Glomerular visceral epithelial cell (primary cell): ENCODE measurements at regions not wholly inside any gene's neighbourhood (a gene's known extent, or its start where the extent isn't known, plus 50 kb on each side); places are given as distances from the start of the nearest gene placed in this dataset.

Source experiments
- DNase-seq: peaks from one replicate; pipeline ENCODE4 v3.0.0-alpha.2; 2016; ENCODE audit errors: extremely low spot score

DNA sequence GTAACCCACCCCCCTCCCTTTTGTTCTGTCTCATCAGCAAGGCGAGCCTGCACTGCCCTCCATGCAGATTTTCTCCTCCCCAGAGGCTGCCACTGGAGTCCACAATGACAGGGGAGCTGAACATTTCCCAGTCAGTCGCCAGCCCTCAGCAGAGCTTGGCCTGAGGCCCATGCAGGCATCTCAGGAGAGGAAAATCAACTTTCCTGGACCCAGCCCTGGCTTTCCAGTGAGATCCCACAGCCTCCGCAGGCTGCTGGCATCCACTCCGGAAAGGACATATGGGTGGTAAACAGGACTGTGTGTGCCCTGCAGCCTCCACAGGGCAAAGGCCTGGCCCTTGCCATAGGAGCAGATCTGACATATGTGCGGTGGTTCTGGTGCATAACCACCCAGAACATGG is 253.8 kb downstream of the TNS1 start:
- no peak for DNase-seq

DNA sequence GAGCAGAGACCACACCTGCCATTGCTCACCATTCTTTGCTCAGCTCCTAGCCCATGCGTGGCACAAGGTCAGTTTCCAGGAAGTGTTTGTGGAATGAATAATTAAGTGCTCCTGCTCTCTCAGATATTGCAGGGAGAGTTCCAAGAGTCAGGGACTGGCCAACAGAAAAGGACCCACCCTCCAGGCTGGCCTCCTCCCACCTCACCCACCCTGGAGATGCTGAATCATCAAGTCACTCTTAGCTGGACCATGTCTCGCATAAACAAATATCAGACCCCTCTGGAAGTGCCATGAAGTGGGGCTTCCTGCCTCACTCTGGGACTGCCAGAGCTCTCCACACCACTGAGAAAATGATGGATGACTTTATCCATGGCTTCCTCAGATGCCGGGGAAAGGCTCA is 256.0 kb downstream of the TNS1 start:
- no peak for DNase-seq

DNA sequence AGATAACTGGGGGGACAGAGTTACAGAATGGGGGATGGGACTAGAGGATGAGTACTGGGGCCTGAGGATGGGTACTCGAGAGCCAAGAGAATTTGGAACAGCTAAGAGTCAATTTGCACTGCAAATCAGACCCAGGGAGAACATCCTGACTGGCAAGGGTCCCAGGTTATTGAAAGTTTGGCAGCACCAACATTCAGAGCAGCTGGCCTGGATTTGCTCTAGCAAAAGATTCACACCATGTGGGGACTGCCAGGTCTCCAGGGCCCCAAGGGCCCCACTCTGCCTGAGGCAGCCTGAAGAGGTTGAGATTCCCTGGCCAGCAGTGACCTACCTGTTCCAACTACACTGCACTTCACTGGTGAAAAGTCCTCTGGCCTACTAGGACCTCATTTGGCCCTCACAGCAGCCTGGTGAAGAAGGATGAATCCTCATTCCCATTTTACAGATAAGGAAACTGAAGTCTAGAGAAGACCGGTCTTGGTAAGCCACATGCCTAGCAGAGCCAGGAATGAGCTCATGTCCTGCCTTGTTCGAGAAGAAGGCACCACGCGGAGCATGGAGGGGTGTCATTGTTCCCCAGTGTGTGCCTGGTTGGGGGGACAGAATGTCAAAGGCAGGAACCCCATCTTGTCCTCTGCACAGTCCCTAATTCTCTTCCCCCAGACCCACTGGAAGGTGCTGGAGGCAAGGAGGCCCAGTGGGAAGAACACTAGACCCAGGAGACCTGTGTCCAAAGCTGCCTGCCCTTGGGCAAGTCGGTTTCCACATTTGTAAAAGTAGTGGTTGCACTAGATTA is 258.6 kb downstream of the TNS1 start:
- no peak for DNase-seq

DNA sequence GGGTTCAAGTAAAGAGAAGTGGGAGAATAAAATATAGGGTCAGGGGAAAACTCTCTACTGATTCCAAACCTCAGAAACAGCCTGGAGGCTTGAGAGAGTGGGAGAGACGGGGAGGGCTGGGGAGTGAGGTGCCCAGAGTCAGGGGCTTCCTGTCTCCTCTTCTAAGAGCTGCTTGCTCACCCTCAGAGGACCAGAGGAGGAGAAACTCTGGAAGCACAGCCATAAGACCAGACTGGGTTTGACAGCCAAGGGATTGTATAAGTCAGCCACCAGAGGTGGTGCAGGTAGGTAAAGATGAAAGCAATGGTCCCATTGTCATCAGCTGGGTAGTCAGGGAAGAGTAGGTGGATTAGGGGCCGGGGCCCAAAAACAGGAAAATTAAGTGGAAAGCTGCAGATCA is 259.4 kb downstream of the TNS1 start:
- DNase-seq = no peak

DNA sequence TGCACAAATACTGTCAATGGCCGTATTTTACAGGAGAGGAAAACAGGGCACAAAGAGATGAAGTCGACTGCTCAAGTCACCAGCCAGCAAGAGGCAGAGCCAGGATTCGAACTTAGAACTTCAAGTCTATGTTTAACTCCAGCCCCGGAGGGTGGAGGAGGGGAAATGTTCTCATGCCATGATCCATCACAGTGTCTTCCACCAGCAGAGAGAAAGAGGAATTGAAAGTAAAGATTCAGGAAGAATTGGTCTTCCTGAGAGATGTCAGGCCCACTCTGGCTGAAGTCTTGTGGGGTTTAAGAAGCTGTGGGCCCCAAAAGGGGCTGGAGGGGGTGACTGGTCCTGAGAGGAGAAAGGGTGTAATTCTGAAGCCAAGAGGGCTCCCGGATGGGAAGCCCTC is 260.0 kb downstream of the TNS1 start:
- DNase-seq = no peak

DNA sequence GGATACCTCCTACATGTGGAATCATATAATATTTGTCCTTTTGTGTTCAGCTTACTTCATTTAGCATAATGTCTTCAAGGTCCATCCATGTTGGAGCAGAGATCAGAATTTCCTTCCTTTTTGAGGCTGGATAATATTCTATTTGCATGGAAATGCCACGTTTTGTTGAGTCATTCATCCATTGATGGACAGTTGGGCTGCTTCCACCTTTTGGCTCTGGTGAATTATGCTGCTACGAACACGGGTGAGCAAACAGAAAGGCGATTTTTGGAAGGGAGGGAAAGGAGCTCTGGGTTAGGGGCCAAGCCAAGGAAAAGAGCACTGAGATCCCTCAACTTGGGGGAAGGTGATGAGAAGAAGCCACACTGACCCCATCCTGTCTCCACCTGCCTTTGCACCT is 260.5 kb downstream of the TNS1 start:
- no peak for DNase-seq

DNA sequence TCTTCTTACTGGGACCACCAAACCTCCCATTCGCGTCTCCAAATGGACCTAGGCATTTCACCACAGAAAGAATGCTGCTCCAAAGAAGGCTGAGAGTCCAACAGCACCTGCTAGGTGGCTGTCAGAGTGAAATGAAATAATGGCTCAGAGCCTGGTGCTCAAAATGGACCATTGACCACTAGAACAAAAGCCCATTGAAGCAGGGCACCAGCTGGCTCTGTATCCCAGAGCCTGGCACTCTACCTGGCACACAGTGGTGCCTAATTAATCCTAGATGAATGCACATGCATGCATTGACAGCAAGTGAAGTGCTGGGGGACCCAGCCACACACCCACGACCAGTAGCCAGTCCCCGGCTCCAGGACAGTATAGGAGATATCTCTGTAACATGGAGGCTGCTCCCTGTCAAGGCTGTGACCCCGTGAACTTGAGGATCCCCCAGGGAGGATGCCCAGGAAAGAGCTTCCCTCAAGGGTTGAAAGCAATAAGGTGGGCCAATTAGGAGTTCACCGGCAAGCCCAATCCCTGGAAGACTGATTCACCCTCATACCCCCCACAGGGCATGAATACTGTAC is 261.3 kb downstream of the TNS1 start:
- no peak for DNase-seq

DNA sequence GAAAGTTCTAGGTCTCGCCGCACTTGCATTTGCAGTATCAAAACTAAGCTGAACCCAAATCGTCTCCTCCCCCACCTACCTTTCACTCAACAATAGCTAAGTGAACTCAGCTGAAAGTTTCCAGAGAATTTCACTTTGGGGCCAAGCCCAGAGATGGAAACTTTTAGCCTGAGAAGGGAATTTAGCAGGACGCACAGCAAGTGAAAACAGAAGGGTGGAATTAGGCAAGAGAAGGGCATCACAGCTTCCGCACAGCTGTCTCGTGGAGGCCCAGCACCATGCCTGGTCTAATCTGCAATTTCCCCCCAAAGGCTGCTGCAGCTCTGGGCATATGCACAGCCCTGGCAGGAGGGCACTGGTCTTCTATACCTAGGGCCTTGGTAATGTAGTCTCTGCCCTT is 262.0 kb downstream of the TNS1 start:
- DNase-seq = no peak

DNA sequence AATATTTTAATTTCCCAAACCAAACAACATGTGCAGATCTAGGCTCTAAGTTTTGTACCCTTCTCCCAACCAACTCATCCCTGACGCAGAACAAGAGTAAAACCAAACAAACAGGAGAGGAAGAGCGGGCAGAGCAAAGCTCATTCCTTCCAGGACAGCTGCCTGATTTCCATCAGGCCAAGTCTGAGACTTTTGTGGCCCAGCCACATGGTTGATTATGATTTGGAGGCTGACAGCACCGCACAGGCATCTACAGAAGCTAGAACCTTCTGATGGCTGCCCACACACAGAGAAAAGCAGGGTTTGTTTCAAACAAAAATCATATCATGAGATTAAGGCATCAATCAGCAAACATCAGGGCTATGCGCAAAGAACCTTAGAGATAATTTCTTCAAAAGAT is 262.6 kb downstream of the TNS1 start:
- DNase-seq = no peak

DNA sequence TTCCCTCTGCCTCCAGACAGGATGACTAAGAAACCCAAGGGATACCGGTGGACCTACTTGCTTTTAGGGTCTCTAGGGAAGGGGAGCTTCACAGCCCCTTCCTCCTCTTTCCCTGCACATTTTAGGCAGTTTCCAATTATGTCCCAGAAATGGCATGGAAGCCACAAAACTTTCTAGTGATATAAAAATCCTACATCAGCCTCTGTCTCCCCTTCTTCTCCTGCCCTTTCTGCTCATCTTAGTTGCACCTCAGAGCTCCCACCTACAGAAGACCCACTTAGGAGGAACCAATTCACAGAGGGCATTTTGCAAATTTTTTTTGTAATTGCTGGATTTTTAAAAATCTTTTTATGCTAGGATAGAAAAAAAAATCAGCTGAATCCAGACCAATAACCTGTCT is 263.1 kb downstream of the TNS1 start:
- DNase-seq = no peak

DNA sequence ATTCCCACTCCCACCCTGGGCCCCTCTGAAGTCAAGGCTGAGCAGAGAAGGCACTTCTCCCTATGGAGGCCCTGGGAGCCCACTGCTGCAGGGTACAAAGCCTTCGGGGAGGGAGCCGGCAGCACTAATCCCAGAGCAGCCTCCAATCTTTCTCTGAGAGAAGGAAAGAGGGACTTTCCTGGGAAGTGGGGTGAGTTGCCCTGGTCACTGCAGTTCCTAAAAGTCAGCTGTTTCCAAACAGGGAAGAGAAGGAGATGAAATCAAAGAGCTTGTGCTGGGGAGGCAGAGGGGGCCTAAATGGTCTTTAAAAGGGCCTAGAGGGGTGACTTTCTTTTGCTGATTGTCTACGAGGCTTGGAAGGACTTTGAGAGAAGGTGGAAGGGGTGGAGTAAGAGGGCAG is 264.7 kb downstream of the TNS1 start:
- no peak for DNase-seq

DNA sequence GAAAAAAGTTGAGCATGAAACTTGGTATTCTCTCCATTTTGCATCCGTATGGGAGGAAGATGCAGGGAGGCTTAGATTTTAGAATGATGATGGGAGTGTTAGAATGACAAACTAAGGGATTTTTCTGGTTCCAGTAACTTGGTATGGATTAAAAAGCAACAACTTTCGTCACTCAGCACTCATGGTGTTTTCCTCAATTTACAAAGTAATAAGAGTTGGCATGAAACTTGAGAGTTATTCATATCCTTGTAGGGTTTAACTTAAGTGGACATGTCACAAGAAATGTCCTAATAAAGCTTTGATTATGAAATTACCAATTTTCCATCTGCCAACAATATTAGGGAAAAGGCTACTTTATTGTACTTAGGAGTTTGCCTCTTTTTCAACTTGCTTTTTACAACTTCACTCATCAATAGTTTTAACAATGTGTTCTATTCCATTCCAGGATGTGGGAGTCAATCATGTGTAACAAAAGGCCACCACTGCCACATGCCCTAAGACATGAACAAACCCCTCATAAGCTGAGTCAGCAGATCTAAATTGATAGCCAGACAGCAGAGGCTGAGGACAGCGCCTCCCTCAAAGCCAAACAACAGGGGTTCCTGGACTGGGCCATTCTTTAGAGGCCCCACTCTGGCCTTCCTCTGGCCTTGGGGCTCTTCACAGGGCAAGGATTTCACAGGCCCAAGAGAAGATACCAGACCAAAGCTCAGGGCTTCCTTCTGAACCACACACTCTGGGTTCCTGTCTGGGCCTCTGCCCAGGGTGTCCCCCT is 265.8 kb downstream of the TNS1 start:
- peak; percentile 17 for DNase-seq

DNA sequence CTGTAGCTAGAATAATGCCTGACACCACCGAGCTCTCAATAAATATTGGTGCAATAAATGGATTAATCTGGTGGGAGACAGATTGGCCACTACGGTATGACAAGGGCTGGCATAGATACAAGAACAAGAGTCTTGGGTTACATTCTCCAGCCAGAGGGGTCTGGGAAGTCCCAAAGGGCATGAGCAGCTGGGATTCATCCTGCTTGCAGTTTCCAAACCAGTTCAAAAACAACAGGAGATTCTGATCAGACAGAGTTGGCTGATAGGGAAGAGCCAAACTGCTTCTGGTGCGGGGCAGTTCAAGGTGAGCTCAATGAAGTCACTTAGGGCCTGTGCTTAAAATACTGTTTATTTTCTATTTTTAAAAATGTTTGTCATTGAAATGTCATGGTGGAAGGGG is 266.9 kb downstream of the TNS1 start:
- DNase-seq = no peak

DNA sequence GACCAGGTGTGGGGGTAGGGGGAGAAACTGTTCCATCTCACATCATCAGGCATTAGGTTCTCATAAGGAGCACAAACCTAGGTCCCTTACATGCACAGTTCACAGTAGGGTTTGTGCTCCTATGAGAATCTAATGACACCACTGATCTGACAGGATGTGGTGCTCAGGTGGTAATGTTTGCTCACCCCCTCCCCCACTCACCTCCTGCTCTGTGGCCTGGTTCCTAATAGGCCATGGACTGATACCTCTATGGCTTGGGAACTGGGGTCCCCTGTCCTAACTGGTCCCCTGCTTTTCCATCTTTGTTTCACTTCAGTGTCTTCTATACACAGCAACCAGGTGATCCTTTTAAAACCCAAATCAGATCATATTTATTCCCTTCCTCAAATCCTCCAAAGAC is 267.8 kb downstream of the TNS1 start:
- DNase-seq = no peak

DNA sequence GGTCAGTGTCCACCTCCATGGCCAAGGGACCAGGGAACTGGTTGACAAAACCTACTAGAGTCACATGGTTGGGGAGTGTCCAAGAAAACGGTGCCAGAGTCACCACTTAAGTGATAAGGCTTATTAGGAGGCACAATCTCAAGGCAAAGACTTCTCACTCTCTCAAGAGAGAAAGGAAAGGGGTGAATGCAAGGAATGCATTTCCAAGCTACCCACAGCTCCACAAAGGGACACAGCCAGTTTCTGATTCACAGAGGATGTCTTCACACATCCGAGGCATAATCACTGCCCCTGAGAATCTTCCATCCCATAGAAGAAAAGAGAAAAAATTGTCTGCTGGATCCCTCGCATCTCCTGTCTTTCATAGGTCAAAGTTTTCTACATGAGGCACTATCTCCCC is 269.3 kb downstream of the TNS1 start:
- no peak for DNase-seq

DNA sequence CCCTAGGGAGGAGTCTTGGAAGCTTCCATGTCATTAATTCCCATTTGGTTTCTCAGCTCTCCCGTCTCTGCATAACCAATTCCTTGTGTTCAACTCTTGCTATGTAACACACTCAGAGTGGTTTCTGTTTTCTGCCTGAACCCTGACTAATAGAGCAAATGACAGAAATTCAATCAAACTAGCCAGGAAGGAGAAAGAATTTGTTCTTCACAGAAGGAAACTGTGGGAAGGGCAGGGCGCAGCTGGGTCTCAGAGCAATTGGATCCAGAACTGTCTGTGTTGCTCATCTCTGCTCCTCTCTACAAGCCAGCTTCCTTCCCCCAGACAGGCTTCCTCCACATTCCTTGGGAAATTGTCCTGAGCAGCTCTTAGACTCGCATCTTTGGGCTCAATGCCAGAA is 269.8 kb downstream of the TNS1 start:
- DNase-seq = no peak

DNA sequence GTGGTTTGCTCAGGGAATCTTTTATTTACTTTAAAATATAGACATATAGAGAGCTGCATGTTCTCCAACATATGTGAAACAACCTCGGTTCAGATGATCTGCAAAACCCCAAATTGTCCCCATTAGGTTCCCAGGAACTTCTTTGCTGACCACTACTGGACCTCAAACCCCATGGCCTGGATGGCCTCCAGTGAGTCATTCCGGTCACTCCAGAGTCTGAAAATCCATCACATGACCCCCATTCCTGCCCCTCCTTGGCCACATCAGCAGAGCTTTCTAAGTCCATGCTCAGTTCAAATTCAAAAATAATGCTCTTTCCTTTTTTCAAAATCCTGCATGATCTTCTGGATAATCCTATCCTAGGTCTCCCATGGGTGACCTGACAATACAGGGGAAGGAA is 271.0 kb downstream of the TNS1 start:
- DNase-seq = no peak

DNA sequence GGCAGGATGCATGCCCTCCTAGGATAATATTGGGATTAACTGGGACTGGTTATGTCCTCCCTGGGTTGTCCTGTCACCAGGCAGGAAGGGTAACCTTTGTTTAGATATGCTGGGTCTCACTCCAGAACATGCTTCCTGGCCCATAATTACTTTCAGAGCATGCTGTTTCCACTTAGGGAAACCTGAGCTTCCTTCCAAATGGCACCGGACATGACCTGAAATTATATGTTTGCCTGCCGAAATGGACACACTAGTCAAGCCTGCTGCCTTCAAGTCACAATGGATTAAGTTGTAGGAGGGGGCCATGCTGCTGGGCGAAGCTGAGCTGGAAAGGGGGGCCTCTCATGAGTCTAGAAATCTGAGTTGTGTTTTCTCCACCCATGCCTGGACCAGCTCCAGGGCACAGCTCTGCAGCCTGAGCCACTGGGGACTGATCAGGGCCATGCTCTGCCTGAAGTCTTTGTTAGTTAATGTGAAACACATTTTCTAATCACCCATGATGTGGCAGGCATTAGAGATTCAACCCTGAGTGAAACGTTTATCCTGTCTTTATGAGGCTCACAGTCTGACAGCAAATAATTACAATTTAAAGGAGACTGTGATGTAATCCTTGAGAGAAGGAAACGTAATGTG is 273.3 kb downstream of the TNS1 start:
- DNase-seq = no peak

DNA sequence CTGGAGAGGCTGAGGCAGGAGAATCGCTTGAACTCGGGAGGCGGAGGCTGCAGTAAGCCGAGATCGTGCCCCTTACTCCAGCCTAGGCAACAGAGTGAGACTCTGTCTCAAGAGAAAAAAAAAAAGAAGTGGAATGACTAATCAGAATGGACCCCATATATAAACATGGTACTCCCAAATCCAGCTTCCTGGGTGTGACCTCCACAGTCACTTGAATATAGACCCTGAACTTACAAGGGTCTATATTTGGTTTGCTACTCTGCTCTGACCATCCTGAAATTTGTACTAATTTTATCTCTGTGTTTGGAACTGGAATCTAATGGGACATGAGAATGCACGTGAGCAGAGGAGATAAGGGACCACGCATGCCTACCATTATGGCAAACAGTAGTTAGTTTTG is 275.0 kb downstream of the TNS1 start:
- DNase-seq = no peak

DNA sequence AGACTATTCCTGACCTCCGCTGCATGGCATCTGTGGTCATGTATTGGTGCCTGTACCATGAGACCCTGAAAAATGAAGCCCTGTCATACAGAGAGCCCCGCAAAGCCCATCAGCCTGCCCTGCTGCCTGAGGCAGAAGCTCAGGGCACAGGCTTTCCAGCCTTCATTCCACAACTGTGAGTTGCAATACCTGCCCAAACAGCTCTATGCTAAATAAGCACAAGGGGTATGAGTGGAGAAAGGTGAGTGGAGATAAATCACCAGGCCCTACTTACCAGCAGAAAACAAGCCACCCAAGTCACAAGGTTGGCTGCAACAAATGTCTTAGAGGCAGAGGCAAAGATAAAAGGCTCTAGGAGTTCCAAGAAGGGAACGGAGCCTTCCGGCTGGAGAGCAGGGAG is 277.4 kb downstream of the TNS1 start:
- DNase-seq = no peak

DNA sequence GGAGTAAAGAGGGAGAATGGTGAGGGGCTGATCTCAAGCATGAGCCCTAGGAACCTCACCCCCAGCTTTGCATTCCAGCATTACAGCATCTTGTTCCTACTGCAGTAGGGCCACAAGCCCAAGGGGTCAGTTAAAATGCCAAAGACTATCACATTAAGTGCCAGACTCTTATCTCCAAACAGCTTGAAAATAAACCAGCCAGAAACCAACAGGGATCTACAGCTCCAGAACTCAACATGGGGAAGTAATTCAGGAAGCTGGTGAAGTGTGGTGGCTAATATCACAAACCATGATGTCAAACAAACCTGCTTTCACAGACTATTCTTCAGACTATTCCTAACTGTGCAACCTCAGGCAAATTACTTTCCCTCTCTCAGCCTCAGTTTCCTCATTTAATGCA is 278.3 kb downstream of the TNS1 start:
- no peak for DNase-seq

DNA sequence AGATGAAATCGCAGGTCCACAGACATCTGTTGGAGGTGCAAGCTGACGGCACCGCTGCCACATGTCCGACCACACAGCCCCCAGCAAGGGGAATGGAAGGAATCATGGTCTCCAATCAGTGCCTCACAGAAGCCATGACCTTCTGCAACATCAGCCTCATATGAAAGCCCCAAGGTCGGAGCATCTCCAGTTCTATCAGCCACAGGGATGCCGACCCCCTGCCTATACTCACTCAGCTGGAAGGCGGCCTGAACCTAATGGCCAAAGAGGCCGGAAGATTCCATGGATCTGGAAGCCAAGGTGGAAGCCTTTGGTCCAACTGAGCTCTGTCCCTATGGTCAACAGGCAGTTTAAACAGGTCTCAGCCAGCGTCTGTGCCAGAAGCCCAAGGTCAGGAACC is 278.8 kb downstream of the TNS1 start:
- DNase-seq = no peak
